ENCODE measurements at regions not wholly inside any gene's neighbourhood (a gene's known extent, or its start where the extent isn't known, plus 50 kb on each side); places are given as distances from the start of the nearest gene placed in this dataset.

GRCh38 chr7:89507034-89507433 lies 647.2 kb upstream of the STEAP1 start:
- intact Hi-C loops (cut with DNase I; ENCODE audit: low total_unique reads), result no loop called here
- Histone ChIP-seq H3K9me3 (no peaks in the 10 kb centered on the region), H3K36me3 (no peaks in the 10 kb centered on the region), H3K27ac (no peak overlapping the region), H3K4me3 (no peak overlapping the region), H3K4me1 (no peaks in the 10 kb centered on the region), H3K27me3 (no peaks in the 10 kb centered on the region)
- no peak for TF ChIP-seq POLR2A (IDR thresholded peaks at IDR 0.05)
- TF ChIP-seq CTCF (IDR thresholded peaks at IDR 0.05), result no peak
- DNase-seq, result no peak

GRCh38 chr7:89511900-89512299 lies 642.4 kb upstream of the STEAP1 start:
- no peak for TF ChIP-seq POLR2A (IDR thresholded peaks at IDR 0.05)
- no peak for TF ChIP-seq CTCF (IDR thresholded peaks at IDR 0.05)
- no peaks in the 10 kb centered on the region for H3K27me3 ChIP-seq
- no peak overlapping the region for H3K4me3 ChIP-seq
- H3K4me1 ChIP-seq, result no peaks in the 10 kb centered on the region
- no peak for DNase-seq
- H3K9me3 ChIP-seq, result no peaks in the 10 kb centered on the region
- intact Hi-C loops (cut with DNase I; ENCODE audit: low total_unique reads), result no loop called here
- no peaks in the 10 kb centered on the region for H3K36me3 ChIP-seq
- H3K27ac ChIP-seq, result no peak overlapping the region

- no peak overlapping the region for H3K27ac ChIP-seq
- no peaks in the 10 kb centered on the region for H3K9me3 ChIP-seq
- H3K36me3 ChIP-seq, result no peaks in the 10 kb centered on the region
- intact Hi-C loops (cut with DNase I; ENCODE audit: low total_unique reads), result no loop called here
- no peaks in the 10 kb centered on the region for H3K4me1 ChIP-seq
- no peak overlapping the region for H3K4me3 ChIP-seq
- no peak for DNase-seq
- H3K27me3 ChIP-seq, result no peaks in the 10 kb centered on the region
- TF ChIP-seq CTCF (IDR thresholded peaks at IDR 0.05), result no peak
- TF ChIP-seq POLR2A (IDR thresholded peaks at IDR 0.05), result no peak
Observed at GRCh38 chr7:89514970-89515369, 639.3 kb upstream of the STEAP1 start.

- Histone ChIP-seq H3K27me3 (no peaks in the 10 kb centered on the region), H3K9me3 (no peaks in the 10 kb centered on the region), H3K4me1 (no peaks in the 10 kb centered on the region), H3K36me3 (no peaks in the 10 kb centered on the region), H3K4me3 (no peak overlapping the region), H3K27ac (no peak overlapping the region)
- no peak for DNase-seq
- no peak for TF ChIP-seq POLR2A (IDR thresholded peaks at IDR 0.05)
- intact Hi-C loops (cut with DNase I; ENCODE audit: low total_unique reads), result no loop called here
Observed at GRCh38 chr7:89517815-89518214, 636.5 kb upstream of the STEAP1 start.

GRCh38 chr7:89549768-89550167 lies 604.5 kb upstream of the STEAP1 start:
- Histone ChIP-seq H3K36me3 (no peaks in the 10 kb centered on the region), H3K9me3 (no peaks in the 10 kb centered on the region), H3K27ac (no peak overlapping the region), H3K4me3 (no peak overlapping the region), H3K27me3 (no peaks in the 10 kb centered on the region), H3K4me1 (no peaks in the 10 kb centered on the region)
- TF ChIP-seq POLR2A (IDR thresholded peaks at IDR 0.05), result no peak
- no peak for TF ChIP-seq CTCF (IDR thresholded peaks at IDR 0.05)
- intact Hi-C loops (cut with DNase I; ENCODE audit: low total_unique reads), result no loop called here
- no peak for DNase-seq

- Histone ChIP-seq H3K4me3 (no peak overlapping the region), H3K36me3 (no peaks in the 10 kb centered on the region), H3K4me1 (no peaks in the 10 kb centered on the region), H3K27me3 (no peaks in the 10 kb centered on the region), H3K9me3 (no peaks in the 10 kb centered on the region), H3K27ac (no peak overlapping the region)
- intact Hi-C loops (cut with DNase I; ENCODE audit: low total_unique reads), result no loop called here
- no peak for TF ChIP-seq CTCF (IDR thresholded peaks at IDR 0.05)
- no peak for DNase-seq
Observed at GRCh38 chr7:89554209-89554608, 600.1 kb upstream of the STEAP1 start.

All from uterus (tissue), 3 donors.